ENCODE measurements at regions not wholly inside any gene's neighbourhood (a gene's known extent, or its start where the extent isn't known, plus 50 kb on each side); places are given as distances from the start of the nearest gene placed in this dataset.

GRCh38 chr5:173453167-173453566 lies 125.0 kb upstream of the STC2 start:
- DNase-seq: peak; percentile 34
- Mint-ChIP-seq H3K9me3 (no peaks in the 10 kb centered on the region), H3K4me1 (ENCODE audit: low read depth) (peaks cover 78% of the 10 kb centered on the region), H3K27me3 (ENCODE audit: insufficient read depth) (no peaks in the 10 kb centered on the region; the same call in 1 of the 2 replicates), H3K4me3 (0 out of 2 replicates have a peak overlapping the region, but pooled peaks have one; percentile 80), H3K36me3 (ENCODE audit: low read depth) (no peaks in the 10 kb centered on the region), H3K27ac (peak overlapping the region; percentile 100)
- TF ChIP-seq CTCF (IDR thresholded peaks at IDR 0.05): no peak

GRCh38 chr5:173452119-173452905 lies 124.1 kb upstream of the STC2 start:
- Mint-ChIP-seq H3K27ac (peak overlapping the region; percentile 100), H3K36me3 (ENCODE audit: low read depth) (no peaks in the 10 kb centered on the region), H3K4me3 (peak overlapping the region; percentile 29), H3K27me3 (ENCODE audit: insufficient read depth) (no peaks in the 10 kb centered on the region; the same call in 1 of the 2 replicates), H3K4me1 (ENCODE audit: low read depth) (peaks cover 70% of the 10 kb centered on the region), H3K9me3 (no peaks in the 10 kb centered on the region)
- peak; percentile 80 for DNase-seq
- TF ChIP-seq CTCF (IDR thresholded peaks at IDR 0.05): no peak

- Mint-ChIP-seq H3K27me3 (ENCODE audit: insufficient read depth) (no peaks in the 10 kb centered on the region; the same call in 1 of the 2 replicates), H3K9me3 (no peaks in the 10 kb centered on the region), H3K36me3 (ENCODE audit: low read depth) (no peaks in the 10 kb centered on the region), H3K4me1 (ENCODE audit: low read depth) (peaks cover 63% of the 10 kb centered on the region), H3K27ac (peak overlapping the region; percentile 100), H3K4me3 (peak overlapping the region; percentile 29; the same call in 1 of the 2 replicates)
- TF ChIP-seq CTCF (IDR thresholded peaks at IDR 0.05): no peak
- DNase-seq: no peak
Observed at GRCh38 chr5:173451651-173452050, 123.4 kb upstream of the STC2 start.

- Mint-ChIP-seq H3K4me1 (ENCODE audit: low read depth) (peaks cover 57% of the 10 kb centered on the region), H3K27ac (peak overlapping the region; percentile 100), H3K27me3 (ENCODE audit: insufficient read depth) (no peaks in the 10 kb centered on the region; the same call in 1 of the 2 replicates), H3K36me3 (ENCODE audit: low read depth) (no peaks in the 10 kb centered on the region), H3K4me3 (no peak overlapping the region), H3K9me3 (no peaks in the 10 kb centered on the region)
- DNase-seq: no peak
- TF ChIP-seq CTCF (IDR thresholded peaks at IDR 0.05): peak; percentile 70
Observed at GRCh38 chr5:173451031-173451430, 122.8 kb upstream of the STC2 start.

- Mint-ChIP-seq H3K4me3 (no peak overlapping the region), H3K27ac (no peak overlapping the region), H3K9me3 (no peaks in the 10 kb centered on the region), H3K4me1 (ENCODE audit: low read depth) (peaks cover 49% of the 10 kb centered on the region), H3K27me3 (ENCODE audit: insufficient read depth) (no peaks in the 10 kb centered on the region; the same call in 1 of the 2 replicates), H3K36me3 (ENCODE audit: low read depth) (no peaks in the 10 kb centered on the region)
- no peak for DNase-seq
- no peak for TF ChIP-seq CTCF (IDR thresholded peaks at IDR 0.05)
Observed at GRCh38 chr5:173450188-173450587, 122.0 kb upstream of the STC2 start.

Data from HFFc6 (cell line).